T1000 (cell line): ENCODE measurements at regions not wholly inside any gene's neighbourhood (a gene's known extent, or its start where the extent isn't known, plus 50 kb on each side); places are given as distances from the start of the nearest gene placed in this dataset.

Experiments used
- DNase-seq: peaks from one replicate; lab custom pipeline; 2025; ENCODE audit warnings: mixed read lengths; lab: John Stamatoyannopoulos, UW

DNA sequence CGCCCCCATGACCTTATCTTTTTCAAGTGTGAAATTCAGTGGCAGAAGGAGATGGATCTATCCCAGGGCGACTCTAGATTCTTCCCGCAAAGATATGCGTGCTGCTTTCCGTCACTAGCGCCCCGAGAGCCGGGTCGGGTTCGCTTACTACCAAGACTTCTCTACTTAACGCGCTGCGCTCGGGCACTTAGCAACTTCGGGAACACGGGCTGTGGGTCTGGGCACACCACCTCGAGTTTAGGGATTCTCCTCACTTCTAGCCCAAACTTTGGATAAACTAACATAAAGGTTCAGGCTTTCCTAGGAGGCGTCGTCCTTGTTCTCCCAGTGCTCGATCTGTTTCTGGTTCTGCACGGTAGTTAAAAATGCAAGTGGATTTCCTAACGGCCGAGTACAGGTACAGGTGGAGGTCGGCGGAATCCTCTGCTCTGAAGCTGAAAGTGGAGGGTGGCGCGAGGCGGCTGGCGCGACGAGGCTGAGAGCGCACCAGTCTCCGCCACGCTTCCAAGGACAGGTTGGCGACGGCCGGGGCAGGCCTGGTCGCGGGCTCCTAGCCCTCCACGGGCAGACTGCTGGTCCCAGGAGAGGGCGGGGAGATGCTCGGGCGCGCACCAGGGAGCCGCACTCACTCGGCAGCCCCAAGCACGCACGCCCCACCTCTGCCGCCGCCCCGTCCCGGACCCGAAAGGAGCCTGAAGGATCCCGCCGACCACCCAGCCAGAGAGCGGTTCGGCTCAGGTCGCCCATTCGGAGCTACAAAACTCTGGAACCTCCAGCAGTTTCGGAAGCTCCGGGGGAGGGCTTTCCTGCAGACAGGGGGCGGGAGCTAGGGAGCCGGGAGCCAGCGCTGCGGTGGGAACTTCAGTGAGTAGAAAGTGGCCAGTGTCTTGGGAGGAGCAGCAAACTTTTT, 100.8 kb upstream of the TENM3 start:
- no peak for DNase-seq

DNA sequence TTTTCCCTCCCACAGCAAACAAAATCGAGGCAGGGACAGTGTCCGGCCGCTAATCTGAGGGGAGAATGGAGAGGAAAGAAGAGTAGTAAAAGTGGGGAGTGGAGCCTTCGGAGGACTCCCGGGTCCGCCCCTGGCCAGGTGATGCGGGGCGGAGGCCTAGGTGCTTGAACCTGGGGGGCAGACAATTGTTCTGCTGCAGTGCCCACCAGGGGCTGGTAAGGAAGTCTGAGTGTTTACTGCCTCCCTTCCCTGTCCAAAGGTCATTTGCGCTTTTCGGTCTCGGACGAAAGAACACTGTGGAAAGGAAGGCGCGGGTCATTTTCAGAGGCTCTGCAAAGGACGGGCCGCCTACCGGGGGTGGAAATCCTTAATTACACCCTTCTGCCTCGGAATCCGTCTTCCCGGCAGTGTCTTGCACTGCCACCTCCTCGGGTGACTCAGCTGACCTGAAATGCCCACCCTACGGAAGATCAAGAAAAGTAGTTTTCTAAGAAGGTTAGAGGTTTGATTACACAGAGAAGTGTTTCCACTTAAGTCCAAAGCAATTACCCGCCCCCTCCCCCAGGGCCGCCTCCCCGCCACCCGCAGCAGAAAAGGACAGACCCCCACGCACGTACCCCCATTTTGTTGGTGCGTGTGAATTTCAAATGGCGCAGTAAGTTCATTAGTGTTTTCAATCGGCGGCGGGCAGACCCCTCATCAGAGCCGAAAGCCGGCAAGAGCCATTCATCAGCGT, 99.9 kb upstream of the TENM3 start:
- DNase-seq, result no peak

DNA sequence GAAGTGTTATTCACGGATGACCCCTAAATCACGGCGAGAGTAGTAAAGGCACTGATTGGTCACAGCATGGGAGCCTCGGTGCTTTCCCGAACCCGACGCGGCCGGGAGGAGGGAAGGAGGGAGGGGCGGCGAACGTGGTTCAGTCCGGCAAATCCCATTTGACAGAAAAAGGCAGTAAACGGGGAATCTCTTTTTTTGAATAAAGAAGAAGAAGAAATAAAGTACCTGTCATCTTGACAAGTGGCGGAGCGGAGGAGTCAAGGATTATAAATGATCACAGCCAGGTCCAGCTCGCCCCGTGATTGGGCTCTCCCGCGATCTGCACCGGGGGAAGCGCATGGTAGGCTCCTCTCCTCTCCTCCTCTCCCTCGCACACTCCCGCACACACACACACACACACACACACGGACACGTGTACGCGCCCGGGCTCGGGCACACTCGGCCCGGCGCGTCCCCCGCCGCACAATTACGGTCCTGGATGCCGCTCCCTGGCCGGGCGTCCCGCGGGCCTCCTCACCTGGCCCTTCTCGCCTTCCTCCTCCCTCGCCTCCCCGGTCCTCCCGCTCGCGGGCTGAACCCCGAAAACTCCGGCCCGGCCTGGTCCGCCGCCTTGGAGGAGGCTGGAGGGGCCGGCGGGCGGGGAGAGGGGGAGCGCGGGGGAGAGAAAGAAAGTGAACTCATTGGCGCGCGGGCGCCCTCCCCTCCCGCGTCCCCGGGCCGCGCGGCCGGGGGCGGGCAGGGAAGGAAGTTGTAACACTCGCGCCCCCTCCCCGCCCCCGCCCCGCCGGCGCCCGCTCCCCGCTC, 99.2 kb upstream of the TENM3 start:
- peak; percentile 32 for DNase-seq

GRCh38 chr4:182144626-182145333, 98.4 kb upstream of the TENM3 start:
- no peak for DNase-seq

DNA sequence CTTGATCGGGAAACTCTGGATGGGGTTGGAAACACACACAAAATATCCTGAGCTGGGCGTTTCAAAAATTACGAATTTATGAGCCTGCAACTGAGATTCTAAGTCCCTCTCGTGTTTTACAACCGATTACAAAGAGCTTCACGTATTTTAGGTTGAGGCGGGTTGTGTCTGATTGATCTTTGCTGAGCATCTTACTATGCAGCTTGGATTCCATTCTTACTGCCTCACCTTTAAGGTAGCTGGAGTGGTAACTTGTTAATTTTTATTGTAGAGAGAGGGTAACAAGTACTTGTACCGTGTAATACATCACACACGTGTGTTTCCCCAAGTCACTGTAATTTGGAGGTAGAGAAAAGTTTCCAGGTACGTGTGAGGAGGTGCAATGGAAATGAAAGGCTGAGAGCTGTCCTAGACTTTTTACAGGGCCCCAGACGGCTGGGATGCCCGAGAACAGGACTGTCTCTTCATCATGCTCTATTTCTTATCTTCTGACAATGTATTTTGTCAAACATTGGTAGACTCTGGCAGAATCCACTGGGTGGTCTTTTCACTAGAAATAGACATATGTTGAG, 97.8 kb upstream of the TENM3 start:
- no peak for DNase-seq

DNA sequence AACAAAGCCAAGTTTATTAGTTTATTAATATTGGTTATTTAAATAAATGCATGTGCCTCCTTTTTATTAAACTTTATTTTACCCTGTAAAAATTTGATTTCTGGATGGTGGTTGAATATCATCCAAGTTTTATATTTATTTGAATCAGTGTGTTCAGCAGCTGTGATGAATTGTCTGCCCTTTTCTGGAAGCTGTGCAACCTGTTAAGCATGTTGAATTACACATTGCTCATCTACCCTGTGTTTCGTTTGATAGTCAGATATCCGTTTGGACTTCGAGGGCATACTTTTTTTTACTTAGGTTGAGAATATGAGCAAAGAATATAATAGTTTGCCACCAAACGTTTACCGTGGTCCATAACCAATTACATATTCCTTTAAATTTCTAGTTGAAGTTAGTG, 95.8 kb upstream of the TENM3 start:
- DNase-seq, result no peak

DNA sequence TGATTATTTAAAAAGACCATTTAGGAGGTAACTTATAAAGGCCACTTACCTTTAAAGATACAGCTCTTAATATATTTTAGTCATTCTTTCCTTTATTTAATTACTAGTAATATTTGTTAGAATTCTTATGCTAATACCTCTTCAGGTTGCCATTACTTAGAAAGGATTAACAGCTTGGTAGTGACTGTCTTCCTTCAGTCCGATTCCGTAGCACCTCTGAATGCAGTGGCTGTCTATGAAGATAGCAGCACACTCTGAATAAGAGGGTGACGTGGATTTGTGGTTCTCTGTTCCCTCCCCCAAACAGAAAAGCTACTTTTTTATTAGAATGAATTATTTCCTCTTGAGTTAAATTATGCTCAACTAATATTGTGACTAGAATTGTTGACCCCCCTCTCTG, 92.6 kb upstream of the TENM3 start:
- no peak for DNase-seq

DNA sequence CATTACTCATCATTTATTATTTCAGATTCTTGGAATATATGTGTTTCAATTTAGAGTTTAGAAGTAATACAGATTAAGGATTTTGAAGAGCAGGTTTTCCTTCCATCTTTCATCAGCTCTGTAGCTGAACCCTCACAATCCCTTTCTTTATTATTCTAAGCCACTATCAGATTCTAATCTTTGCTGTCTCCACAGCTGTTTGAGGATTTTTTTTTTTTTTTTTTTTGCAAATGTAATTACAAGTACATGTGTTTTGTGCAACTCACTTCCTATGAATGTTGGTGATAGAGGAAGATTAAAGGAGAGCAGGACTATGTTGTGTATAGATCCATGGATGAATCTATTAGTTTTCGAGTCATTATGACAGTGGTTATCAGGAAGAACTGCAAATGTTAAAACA, 87.4 kb upstream of the TENM3 start:
- no peak for DNase-seq

DNA sequence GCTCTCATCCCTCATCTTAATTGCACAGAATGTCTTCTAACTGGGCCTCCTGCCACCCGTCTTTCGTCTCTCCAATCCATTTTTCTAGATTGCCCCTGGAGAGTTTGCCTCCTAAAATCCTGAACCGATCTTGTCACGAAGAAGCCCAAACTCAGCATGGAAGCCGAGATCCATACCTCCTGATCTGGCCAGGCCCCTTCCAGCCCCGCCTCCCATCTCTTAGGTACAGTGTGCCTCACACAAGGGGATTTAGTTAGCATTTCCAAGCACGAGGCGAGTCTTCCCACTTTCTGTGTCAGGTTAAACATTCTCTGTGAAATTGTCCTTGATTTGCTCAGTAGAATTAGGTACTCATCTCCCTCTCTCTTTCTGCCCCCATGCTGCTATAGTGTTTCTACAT, 80.0 kb upstream of the TENM3 start:
- DNase-seq, result no peak

DNA sequence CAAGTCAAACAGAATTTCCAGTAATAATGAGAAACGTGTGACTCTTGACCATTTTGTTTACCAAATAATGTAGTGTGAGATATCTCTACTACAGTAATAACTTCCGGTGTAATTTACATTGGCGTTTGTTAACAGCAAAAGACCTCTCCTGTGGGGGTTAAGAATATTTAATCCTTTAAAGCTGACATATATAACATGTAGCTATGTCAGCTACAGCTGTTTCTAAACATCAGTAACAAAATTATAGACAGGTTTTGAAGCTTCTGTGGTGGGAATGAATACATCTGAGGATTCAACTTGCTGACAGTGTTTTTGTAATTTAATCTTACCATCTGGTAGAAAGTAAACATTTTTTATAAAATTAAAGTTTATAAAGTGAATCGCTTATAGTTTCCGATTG, 73.6 kb upstream of the TENM3 start:
- no peak for DNase-seq

- DNase-seq, result no peak
Observed at GRCh38 chr4:182169987-182170386, 73.2 kb upstream of the TENM3 start.

DNA sequence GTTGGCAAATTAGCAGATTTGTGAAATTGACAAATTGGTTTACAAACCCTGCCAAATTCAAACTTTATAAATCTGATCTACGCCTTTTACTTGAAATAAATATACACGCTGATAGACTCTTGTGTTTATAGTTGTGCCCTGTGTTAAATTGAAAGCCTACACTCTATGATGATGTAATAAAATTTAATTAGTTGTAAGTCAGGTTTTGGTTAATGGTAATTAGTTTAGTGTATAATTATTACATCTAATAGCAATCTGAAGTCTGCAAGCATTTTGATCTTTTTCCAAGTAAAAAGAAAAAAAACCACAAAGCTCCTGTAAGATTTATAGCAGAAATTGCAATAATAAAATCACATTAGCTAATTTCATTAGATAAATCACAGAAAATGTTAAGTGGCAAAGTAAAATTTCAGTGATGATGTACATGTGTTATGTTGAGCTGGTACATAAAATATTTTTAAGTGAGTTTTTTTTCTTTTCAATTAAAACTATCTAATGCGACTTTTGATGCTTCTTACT, 72.7 kb upstream of the TENM3 start:
- no peak for DNase-seq

DNA sequence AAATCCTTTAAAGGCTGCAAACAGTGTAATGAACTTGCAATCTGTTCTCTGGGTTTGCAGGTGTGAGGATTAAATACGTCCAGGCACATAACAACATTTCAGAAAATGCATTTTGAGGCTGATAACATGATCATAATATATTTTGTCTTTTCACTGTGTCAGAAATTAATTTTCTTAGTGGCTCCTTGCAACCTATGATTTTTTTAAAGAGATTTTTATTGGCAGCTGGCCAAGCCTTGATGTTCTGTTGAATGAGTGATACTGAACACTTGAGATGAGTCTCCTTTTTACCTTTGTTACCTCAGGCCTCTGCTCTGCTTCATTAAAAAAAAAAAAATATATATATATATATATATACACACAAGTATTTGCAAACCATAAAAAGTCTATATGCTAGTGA, 68.2 kb upstream of the TENM3 start:
- no peak for DNase-seq

DNA sequence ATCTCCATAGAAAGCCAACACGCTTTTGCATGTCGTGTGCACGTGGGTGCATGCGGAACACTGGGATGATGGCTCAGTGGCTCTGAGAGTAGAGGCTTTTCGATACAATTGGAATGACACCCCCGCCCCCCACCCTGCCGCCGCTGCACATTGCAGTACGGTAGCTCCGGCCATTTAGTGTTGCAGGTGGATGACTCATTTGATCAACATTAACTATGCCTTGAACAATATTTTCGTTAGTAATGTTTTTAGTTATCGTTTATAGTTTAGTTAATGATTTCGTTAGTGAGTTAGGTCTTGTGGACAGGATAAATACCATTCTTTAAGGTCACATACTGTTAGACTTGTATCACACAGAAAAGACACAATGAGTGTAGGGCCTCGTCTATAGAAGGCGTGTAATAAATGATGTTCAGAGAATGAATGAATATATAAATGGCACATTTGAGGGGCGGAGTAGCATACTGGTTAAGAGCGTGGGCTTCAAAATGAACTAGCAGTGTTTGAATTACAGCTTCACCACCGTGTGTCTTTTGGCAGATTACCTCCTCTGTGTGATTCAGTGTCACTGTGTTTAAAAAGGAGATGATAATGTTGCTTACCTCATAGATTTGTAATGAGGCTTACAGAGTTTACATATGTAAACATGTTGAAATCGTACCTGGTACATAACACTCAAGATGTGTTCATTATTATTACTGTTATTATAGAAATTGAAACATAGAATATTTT, 67.2 kb upstream of the TENM3 start:
- no peak for DNase-seq

DNA sequence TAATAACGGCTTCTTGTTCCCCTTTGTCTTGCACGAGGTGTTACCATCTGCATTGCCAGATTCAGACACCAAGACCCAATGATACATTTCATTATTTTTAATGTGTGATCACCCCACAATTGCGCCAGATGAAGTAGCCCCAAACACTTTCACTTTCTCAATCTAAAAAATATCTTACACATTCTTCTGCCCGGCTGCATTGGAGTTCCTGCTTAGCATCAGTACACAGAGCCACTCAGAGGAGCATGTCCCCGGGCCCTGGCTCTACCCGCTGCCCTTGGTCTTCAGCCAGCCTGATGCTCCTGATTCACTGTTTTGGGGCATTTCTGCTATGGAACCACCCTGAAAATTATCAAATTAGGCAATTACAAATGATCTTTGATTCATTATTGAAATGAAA, 66.0 kb upstream of the TENM3 start:
- DNase-seq, result no peak

DNA sequence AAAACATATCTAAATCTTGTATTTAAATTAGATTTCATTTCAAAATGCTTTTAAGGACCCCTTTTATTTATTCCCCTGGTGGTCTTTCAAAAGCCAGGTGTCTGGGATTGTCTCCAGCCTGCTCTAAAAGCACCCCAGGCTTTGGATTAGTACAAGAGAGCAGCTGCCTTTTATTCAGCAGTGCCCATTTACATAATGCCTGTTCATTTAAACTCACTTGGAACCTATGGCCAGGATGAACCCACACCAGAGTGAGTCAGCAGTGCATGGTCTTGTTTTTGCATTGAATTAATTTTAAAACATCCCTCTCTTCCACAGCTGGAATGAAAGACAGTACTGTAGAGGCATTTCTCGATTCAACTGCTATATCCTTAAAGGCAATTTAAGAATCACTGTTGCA, 64.1 kb upstream of the TENM3 start:
- DNase-seq, result no peak

GRCh38 chr4:182179751-182180150, 63.5 kb upstream of the TENM3 start:
- DNase-seq, result no peak

DNA sequence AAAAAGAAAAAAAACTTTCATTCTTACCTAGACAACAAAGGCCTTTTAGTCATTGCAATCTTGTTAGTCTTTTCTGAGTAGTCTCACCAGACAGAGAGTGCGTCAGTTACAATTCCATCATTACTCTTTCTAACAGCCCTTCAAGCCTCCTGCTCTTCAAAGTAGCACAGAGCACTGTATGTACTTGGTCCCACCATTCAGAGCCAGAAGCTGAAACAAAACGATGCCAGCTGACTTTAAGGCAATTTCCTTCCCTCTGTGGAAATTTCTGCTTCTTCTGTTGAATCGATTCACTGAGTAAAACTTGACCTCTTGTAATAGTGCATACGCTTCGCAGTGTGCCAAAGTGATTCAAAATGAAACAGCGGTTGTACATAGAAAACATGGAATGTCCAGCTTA, 57.7 kb upstream of the TENM3 start:
- DNase-seq, result no peak

DNA sequence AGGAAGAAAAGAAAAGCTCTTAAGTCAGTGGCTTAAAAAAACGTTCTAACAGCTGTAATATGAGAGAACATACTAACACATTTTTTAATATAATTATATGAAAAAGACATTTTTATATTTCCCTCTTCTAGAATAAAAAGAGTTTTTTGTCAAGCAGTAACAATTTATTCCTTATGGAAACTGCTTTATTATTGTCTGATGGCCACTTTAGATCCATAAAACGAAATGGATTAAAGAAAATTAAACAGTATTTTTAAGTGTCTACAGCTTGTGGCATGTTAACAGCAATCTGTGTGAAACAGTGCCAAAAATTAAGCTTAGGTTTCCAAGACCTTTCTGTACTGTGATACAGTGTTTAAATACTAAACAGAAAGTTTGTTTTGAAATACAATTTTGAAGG, 55.5 kb upstream of the TENM3 start:
- no peak for DNase-seq

DNA sequence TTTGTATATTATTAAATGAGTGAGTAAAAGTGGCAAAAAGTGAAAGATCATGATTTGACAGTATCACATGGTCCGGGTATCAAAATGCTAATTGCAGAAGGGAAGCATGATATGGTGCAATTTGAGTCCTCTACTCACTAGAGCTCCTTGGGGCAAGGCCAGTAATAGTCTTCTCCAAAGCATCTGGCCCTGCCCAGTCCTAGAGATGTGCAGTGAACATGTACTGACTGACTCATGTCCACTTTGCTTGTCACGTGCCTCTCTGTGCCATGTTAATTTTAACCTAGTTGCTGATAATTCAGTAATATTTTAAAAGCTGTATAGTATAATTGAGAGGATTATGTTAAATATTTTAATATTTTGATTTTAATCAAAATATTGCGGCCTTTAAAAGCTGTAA, 54.6 kb upstream of the TENM3 start:
- no peak for DNase-seq
